B cell (primary cell): ENCODE measurements at regions not wholly inside any gene's neighbourhood (a gene's known extent, or its start where the extent isn't known, plus 50 kb on each side); places are given as distances from the start of the nearest gene placed in this dataset.

Source experiments
- EZH2 ChIP-seq: IDR thresholded peaks from 2 replicates; pipeline ENCODE4 v1.6.1; 2012; ENCODE audit warnings: borderline replicate concordance, low read depth, mild to moderate bottlenecking, moderate library complexity, low read length; ENCODE audit not compliant: insufficient read depth, poor library complexity, severe bottlenecking
- TF ChIP-seq, protein P1 (sequence below): fragments of 200-600 bp; IDR thresholded peaks from one replicate; pipeline ENCODE4 v1.8.0; 2022; ENCODE audit warnings: antibody characterized with exemption, mild to moderate bottlenecking

DNA sequence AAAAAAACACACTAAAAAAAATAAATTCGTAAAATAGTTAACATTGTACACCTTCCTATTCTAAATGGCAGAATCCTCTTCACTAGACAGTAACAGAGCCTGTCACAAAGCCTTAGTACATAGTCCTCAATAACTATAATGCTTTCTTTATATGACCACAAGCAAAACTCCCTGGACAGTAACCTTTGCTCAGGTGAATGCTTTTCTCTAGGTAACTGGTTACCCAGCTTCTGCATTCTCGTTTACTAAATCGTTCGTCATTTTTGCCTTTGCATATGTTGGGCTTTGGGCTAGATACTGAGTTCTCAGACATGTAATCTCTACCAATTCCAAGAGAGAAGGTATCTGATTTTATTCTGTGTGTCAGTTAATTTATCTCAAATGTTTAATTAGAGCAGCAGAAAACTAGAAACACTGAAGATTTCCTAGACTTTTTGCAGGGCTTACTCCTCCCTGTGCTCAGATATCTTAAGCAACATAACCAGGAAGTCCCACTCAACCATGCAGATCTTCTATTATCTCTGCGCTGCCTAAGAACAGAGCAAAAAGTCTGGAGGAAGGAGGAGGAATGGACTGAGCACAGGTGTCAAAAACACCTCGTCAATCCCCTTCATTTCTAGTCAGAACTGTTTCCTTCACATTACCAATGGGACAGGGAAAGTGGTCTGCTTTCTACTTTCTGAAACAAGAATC, 247.7 kb downstream of the SOCS6 start:
- TF ChIP-seq EZH2, result no peak
- TF ChIP-seq, protein P1, sequence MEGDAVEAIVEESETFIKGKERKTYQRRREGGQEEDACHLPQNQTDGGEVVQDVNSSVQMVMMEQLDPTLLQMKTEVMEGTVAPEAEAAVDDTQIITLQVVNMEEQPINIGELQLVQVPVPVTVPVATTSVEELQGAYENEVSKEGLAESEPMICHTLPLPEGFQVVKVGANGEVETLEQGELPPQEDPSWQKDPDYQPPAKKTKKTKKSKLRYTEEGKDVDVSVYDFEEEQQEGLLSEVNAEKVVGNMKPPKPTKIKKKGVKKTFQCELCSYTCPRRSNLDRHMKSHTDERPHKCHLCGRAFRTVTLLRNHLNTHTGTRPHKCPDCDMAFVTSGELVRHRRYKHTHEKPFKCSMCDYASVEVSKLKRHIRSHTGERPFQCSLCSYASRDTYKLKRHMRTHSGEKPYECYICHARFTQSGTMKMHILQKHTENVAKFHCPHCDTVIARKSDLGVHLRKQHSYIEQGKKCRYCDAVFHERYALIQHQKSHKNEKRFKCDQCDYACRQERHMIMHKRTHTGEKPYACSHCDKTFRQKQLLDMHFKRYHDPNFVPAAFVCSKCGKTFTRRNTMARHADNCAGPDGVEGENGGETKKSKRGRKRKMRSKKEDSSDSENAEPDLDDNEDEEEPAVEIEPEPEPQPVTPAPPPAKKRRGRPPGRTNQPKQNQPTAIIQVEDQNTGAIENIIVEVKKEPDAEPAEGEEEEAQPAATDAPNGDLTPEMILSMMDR, result no peak
